ENCODE measurements at regions not wholly inside any gene's neighbourhood (a gene's known extent, or its start where the extent isn't known, plus 50 kb on each side); places are given as distances from the start of the nearest gene placed in this dataset.

- no peak for DNase-seq
These were observed 239.1 kb downstream of the MTX2 start for GRCh38 chr2:176508374-176508773.

- DNase-seq: no peak
These were observed 239.9 kb downstream of the MTX2 start for GRCh38 chr2:176508984-176509740.

DNA sequence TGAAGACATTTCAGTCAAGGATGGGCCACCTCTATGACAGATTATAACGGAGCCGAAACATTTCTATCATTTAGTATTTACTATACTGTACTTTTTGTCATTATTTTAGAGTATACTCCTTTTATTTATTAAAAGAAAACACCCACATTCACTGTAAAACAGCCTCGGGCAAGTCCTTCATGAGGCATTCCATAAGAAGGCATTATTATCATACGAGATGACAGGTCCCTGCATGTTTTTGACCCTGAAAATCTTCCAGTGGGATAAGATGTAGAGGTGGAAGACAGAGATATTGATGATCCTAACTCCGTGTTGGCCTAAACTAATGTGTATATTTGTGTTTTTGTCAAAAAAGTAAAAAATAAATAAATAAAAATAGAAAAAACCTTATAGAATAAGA is 245.0 kb downstream of the MTX2 start:
- no peak for DNase-seq

DNA sequence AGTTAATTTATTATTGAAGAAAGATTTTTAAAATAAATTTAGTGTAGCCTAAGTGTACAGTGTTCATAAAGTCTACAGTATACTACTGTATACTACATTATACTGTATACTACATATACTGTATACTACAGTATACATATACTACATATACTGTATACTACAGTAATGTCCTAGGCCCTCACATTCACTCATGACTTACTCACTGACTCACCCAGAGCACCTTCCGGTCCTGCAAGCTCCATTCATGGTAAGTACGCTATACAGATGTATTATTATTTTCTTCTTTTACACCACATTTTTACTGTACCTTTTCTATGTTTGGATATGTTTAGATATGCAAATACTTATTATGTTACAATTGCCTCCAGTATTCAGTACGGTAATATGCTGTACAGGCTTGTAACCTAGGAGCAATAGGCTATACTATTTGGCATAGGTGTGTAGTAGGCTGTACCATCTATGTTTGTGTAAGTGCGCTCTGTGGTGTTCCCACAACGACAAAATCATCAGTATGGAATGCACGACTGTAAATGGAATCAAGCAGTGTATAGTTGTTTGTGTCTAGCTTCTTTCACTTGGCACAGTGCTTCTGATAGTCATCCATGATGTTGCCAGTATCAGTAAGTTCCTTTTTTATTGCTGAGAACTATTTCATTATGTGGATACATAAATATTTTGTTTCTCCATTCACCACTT is 245.7 kb downstream of the MTX2 start:
- no peak for DNase-seq

- no peak for DNase-seq
These were observed 246.9 kb downstream of the MTX2 start for GRCh38 chr2:176516051-176516602.

DNA sequence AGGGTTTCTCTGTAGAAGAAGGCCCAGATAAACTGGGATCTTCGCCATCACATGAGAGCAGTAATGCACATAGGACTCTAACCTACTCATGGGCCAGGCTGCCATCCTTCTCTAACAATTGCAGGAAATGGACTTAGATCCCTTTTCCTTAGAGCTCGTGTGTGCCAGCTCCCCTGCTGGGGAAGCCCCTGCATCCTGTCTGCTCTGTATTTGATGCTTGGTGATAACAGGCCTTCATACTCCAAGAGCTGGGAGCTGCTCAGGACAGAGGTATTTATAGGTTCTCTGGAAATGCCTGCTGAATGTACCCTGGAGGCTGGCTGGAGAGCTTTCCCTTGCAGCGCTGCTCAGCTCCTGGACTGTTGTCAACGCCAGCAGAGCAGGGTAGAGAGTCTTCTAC is 249.6 kb downstream of the MTX2 start:
- no peak for DNase-seq

GRCh38 chr2:176521878-176522670 is 252.8 kb downstream of the MTX2 start:
- DNase-seq: no peak

DNA sequence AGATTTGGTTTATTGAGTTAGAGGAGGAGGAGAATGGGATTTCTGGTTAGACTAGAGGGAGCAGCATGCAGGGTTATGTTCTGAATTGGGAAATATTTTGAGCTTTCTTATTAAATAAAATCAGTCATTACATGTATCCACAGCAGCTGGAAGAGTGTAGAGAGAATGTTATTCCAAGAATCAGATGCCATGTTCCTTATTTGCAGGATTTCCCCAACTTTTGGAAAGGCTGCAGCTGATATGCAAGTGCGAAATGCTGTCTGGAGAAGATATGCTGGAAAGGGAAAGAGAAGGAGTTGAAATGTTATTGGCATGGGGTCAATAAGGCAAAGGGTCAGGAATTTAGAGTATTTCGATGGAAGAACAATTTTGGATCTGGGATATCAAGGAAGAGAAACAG is 255.8 kb downstream of the MTX2 start:
- DNase-seq: no peak

DNA sequence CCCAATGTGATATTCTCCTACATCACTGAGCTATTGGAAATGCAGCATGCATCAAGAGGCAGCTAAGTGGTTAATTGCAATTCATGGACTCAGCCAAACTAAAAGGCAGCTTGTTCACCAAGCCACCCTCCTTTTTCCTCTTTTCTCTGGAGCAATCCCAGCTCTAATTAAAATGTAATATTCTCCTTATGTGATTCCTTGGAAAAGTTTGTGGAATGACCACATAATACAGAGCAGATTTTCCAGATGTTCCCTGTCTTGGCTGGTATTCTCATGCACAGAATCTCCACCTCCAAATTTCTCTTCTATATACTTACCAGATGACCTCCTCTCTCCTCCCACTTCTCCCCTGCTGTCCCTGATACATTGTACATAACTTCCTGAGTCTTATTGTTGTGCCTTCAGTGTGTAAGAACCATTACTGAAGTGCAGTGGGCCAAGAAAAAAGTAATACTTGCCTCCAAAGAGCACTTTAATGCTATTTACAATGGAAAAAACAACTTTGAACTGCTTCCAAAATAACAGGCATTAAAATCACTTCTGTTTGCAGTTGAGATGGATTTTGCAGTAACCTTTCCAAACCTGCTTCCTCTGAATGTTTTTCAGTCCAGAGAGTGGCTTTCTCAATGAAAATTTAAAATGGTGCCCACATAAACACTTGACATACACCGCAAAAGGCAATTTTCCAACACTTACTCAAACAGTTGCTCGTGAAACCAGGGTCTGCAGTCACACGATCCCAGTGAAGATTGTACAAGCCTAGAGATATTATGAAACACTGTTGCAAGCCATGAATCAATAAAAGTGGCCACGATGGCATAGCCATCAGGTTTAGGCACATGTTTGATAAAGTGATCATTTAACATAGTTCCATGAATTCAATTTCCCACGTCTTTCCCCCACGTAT is 258.0 kb downstream of the MTX2 start:
- no peak for DNase-seq

DNA sequence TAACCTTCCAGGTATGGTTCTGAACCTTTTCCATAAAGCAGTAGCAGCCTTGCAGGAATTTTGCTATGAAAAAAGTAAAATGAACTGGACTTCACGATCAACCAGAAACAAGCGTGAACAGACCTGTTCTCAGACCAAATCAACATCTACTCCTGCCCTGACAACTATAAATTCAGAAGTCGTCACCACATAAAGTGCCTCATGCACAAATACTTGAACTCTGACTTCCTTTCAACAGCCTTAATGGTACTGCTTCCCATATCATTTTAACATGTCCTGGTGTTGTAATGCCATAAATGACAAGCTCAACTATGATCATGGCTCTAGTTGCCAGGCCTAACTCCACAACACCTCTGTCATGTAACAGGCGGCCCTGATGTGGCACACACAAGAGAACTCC is 262.4 kb downstream of the MTX2 start:
- no peak for DNase-seq

DNA sequence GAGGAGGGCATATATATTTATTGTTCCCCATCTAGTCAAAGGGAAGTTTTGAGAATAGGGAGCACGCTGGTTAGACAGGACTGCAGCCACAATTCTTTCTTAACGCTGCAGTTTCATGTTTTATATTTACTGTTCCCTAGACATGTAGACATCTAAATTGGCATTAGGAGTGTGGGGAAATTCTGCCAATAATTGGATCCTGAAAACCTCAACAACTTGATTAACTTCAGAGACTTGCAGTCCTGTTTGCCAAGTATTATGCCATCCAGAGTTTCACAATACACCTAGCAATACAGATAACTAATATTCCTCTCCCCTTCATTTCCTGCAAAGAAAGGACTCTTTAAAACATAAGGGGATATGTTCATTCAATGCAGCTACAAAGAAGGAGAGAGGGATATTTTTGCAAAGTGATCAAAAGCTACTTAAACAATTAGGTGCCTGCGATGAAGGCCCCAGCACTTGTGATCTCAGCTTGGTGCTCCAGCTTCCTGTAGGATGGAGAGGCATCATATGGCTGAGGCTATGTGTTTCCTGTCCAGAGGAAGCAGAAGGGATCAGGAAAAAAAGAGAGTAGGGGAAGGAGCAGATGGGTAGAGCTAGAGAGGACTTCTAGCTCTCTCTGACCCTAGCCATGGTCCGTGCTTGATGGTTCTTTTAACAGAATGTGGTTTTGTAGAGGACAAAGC is 264.4 kb downstream of the MTX2 start:
- no peak for DNase-seq

DNA sequence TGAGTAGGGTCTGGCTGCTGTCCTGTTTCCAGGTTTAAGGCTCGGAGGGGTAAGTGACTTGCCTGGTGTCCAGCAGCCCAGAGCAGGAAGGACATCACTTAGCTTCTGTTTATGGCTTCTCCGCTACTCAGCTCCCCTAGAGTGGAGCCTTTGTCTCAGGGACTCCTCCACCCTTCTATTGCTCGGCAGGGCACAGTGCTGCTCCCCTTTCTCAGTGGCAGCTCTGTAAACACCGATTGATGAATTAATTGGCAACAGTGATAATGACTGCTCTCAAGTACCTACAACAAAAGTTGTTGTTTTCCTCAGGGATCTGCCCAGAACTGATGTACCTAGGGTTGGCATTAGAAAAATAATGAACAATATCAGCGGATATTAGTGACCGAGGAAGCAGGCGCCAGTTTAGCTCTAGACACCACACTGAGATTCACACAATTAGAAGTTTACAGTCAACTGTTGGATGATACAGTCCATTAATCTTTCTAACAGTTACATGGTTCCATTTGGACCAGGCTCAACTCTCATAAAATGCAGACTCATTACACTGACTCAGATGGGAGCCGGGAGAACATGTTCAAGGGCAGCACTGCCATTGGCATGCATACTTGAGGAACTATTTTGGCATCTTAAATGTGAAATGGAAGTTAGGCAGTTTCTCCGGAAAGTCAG is 265.7 kb downstream of the MTX2 start:
- DNase-seq: no peak

- DNase-seq: no peak
These were observed 266.3 kb downstream of the MTX2 start for GRCh38 chr2:176535467-176536113.

- no peak for DNase-seq
These were observed 267.3 kb downstream of the MTX2 start for GRCh38 chr2:176536439-176537133.

DNA sequence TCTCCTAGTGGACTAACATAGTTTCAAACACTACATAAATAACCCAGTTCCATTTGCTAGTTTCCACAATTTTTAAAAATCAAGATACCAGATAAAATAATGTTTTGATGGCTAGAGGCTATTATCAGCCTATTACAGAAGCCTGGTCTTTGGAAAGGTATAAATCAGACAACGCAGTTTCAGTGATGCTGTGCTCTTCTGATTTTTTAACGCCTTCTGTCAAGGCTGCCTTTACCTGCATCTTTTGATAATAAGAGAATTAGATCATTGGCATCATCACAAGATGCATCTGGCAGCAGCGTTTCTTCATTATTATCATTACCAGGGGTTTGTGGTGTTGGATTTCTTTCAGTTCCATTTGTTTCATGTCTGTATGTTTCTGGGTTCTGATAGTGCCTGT is 268.7 kb downstream of the MTX2 start:
- DNase-seq: no peak

DNA sequence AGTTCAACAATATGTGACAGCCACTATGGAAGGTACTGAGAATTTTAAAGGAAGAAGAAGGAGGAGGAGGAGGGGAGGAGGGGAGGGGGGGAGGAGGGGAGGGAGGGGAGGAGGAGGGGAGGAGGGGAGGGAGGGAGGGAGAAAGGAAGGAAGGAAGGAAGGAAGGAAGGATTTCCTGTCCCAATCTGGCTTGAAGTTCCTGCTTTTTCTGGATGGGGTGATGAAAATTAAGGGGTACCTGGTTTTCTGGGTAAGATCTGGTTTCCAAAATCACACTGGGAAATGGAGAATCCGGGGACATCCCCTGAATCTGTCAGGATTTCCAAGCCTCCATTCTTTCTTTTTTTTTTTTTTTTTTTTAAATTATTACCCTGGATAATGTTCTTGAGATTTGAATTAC is 271.8 kb downstream of the MTX2 start:
- DNase-seq: no peak

- no peak for DNase-seq
These were observed 273.2 kb downstream of the MTX2 start for GRCh38 chr2:176542476-176542875.

GRCh38 chr2:176544557-176544956 is 275.3 kb downstream of the MTX2 start:
- no peak for DNase-seq

GRCh38 chr2:176544991-176545956 is 276.0 kb downstream of the MTX2 start:
- DNase-seq: no peak

All from bone marrow (tissue), 2 donors.